PC-9 (cell line): ENCODE measurements at regions not wholly inside any gene's neighbourhood (a gene's known extent, or its start where the extent isn't known, plus 50 kb on each side); places are given as distances from the start of the nearest gene placed in this dataset.

Experiments
- BruUV-seq: library from RNA; stranded (reverse); fragments of 400-500 nt; replicated peaks from 2 replicates; lab custom pipeline; 2021; lab: Mats Ljungman, UMichigan
- CTCF ChIA-PET: fragments of 300-600 bp; sonication (Branson Sonifier 250); formaldehyde crosslinking; loops from one replicate; lab custom pipeline; 2022; ENCODE audit warnings: antibody characterized with exemption; lab: Charles Lee
- POLR2A ChIA-PET: fragments of 300-600 bp; sonication (Branson Sonifier 250); formaldehyde crosslinking; loops from one replicate; lab custom pipeline; 2022; ENCODE audit warnings: antibody characterized with exemption; ENCODE audit not compliant: unreplicated experiment; lab: Charles Lee
- DNase-seq, 2 experiments: peaks; one replicate each; pipeline versions ENCODE4 v3.0.0 to v3.0.0-alpha.2; 2015 to 2022; ENCODE audit warnings: mixed read lengths in 1 of 2
- H2AFZ ChIP-seq: fragments of 200-600 bp; sonication (generic); 2 replicates; pipeline ENCODE4 v1.8.1; 2017; ENCODE audit warnings: antibody characterized with exemption
- H3F3A ChIP-seq: fragments of 200-600 bp; sonication (generic); 2 replicates; pipeline ENCODE4 v1.8.1; 2017; ENCODE audit warnings: antibody characterized with exemption, mild to moderate bottlenecking, low read depth; ENCODE audit not compliant: insufficient read depth
- H3K27ac ChIP-seq: fragments of 200-600 bp; sonication (generic); 2 replicates; pipeline ENCODE4 v1.6.1; 2016; ENCODE audit warnings: mixed run types
- H3K27me3 ChIP-seq: fragments of 200-600 bp; sonication (generic); 2 replicates; pipeline ENCODE4 v1.6.1; 2016; ENCODE audit warnings: low read depth, mixed run types; ENCODE audit not compliant: insufficient read depth
- H3K36me3 ChIP-seq: fragments of 200-600 bp; sonication (generic); 2 replicates; pipeline ENCODE4 v1.6.1; 2016; ENCODE audit warnings: low read depth, mixed run types
- H3K4me1 ChIP-seq: fragments of 200-600 bp; sonication (generic); replicated peaks from 2 replicates; pipeline ENCODE4 v1.6.1; 2016; ENCODE audit warnings: mixed run types; ENCODE audit not compliant: insufficient read depth
- H3K4me2 ChIP-seq: fragments of 200-600 bp; sonication (generic); 2 replicates; pipeline ENCODE4 v1.6.1; 2017; ENCODE audit warnings: mixed run types
- H3K4me3 ChIP-seq: fragments of 200-600 bp; sonication (generic); 2 replicates; pipeline ENCODE4 v1.6.1; 2016; ENCODE audit warnings: mixed run types
- H3K79me2 ChIP-seq: fragments of 200-600 bp; sonication (generic); 2 replicates; pipeline ENCODE4 v1.6.1; 2017; ENCODE audit warnings: low read depth, mixed run types
- H3K9me2 ChIP-seq: fragments of 200-600 bp; sonication (generic); 2 replicates; pipeline ENCODE4 v1.8.1; 2017; ENCODE audit warnings: mild to moderate bottlenecking; ENCODE audit not compliant: insufficient read depth
- H3K9me3 ChIP-seq: fragments of 200-600 bp; sonication (generic); 2 replicates; pipeline ENCODE4 v1.8.1; 2016; ENCODE audit warnings: low read depth; ENCODE audit not compliant: insufficient read depth
- H4K20me1 ChIP-seq: fragments of 200-600 bp; sonication (generic); 2 replicates; pipeline ENCODE4 v1.8.1; 2017; ENCODE audit not compliant: insufficient read depth
- EZH2 ChIP-seq: fragments of 200-600 bp; sonication (generic); IDR thresholded peaks from 2 replicates; pipeline ENCODE4 v1.8.0; 2017; ENCODE audit warnings: antibody characterized with exemption, low read depth
- intact Hi-C: fragments of 100-400 bp; cut with micrococcal nuclease; formaldehyde crosslinking; loops from one replicate; pipeline ENCODE4 v1.10.0; 2022; ENCODE audit not compliant: unreplicated experiment
- TF ChIP-seq, protein P1 (sequence below): fragments of 200-600 bp; sonication (generic); conservative IDR thresholded peaks from 2 replicates; pipeline ENCODE4 v1.6.1; 2017; ENCODE audit warnings: mixed run types, antibody characterized with exemption, mild to moderate bottlenecking, moderate library complexity

DNA sequence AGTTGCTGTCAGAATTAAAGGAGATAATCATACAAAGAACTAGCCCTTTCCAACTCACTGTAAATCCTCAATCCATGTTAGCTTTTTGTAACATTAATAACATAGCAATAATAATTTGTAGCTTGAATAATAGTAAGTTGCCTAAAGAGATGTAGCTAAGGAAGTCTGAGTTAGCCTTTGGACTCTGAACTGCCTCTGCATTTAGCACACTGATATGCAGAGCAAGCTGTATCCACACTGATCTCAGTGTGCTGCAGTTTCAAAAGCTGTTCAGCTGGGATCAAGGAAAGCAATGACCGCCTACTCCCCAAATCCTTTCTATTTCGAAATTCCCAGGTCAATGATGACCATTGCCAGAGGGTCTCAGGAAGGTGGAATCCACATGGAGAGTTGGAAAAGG is 99.3 kb upstream of the IFNG-AS1 start:
- intact Hi-C loops: no loop called here
- Histone ChIP-seq H3K79me2 (no peaks in the 10 kb centered on the region), H3K9me2 (no peaks in the 10 kb centered on the region), H3F3A (no peaks in the 10 kb centered on the region), H4K20me1 (no peaks in the 10 kb centered on the region), H3K27ac (no peak overlapping the region), H2AFZ (no peak overlapping the region), H3K27me3 (no peaks in the 10 kb centered on the region), H3K4me2 (no peak overlapping the region), H3K4me3 (no peak overlapping the region), H3K36me3 (no peaks in the 10 kb centered on the region), H3K9me3 (no peaks in the 10 kb centered on the region), H3K4me1 (0 out of 2 replicates have a peak, but pooled peaks cover 5% of the 10 kb centered on the region)
- no TSS peak for BruUV-seq
- CTCF ChIA-PET: no interaction called here
- no peak for DNase-seq
- TF ChIP-seq, protein P1, sequence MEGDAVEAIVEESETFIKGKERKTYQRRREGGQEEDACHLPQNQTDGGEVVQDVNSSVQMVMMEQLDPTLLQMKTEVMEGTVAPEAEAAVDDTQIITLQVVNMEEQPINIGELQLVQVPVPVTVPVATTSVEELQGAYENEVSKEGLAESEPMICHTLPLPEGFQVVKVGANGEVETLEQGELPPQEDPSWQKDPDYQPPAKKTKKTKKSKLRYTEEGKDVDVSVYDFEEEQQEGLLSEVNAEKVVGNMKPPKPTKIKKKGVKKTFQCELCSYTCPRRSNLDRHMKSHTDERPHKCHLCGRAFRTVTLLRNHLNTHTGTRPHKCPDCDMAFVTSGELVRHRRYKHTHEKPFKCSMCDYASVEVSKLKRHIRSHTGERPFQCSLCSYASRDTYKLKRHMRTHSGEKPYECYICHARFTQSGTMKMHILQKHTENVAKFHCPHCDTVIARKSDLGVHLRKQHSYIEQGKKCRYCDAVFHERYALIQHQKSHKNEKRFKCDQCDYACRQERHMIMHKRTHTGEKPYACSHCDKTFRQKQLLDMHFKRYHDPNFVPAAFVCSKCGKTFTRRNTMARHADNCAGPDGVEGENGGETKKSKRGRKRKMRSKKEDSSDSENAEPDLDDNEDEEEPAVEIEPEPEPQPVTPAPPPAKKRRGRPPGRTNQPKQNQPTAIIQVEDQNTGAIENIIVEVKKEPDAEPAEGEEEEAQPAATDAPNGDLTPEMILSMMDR: no peak
- no peak for TF ChIP-seq EZH2
- POLR2A ChIA-PET: no interaction called here

DNA sequence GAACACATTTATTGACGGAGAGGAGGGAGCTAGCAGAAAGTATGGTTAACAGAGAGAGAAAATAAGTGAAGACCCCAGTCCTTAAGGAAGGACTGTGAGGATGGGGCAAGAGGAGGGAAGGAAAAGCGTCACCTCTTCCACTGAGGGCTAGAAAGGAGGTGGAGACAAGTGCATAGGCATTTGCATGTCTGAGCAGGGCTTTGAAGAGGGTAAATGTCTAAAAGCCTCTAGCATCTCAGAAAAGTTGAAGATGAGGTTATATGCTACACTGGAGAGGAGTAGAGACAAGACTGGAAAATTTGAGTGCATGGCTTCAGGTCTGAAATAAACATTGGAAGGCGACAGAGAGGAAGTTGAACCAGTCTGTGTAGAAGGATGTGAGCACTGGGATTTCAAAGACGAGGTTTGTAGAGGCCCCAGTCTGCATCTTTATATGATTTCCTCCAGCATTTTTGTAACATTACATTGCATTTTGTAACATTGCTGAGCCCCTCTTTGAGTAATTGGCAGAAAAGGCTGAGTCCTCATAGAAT is 98.5 kb upstream of the IFNG-AS1 start:
- no peak overlapping the region for H2AFZ ChIP-seq
- BruUV-seq: no TSS peak
- TF ChIP-seq EZH2: no peak
- TF ChIP-seq, protein P1: no peak
- no peaks in the 10 kb centered on the region for H3F3A ChIP-seq
- intact Hi-C loops: no loop called here
- no peaks in the 10 kb centered on the region for H3K79me2 ChIP-seq
- H3K4me3 ChIP-seq: no peak overlapping the region
- H3K36me3 ChIP-seq: no peaks in the 10 kb centered on the region
- no peaks in the 10 kb centered on the region; the same call in 1 of the 2 replicates for H3K9me2 ChIP-seq
- no peak overlapping the region for H3K4me2 ChIP-seq
- H4K20me1 ChIP-seq: no peaks in the 10 kb centered on the region
- no peak overlapping the region for H3K27ac ChIP-seq
- POLR2A ChIA-PET: interaction anchor here (0.6 to 0.7 kb wide), 2 partner anchors 105 to 348 kb away, joined by 3 to 6 read pairs; no protein-coding TSS in a partner anchor
- CTCF ChIA-PET: interaction anchor here (0.7 kb wide), 1 partner anchor 144 kb away, joined by 4 read pairs; no protein-coding TSS in a partner anchor
- no peaks in the 10 kb centered on the region for H3K27me3 ChIP-seq
- H3K4me1 ChIP-seq: 0 out of 2 replicates have a peak, but pooled peaks cover 5% of the 10 kb centered on the region
- no peaks in the 10 kb centered on the region for H3K9me3 ChIP-seq
- no peak for DNase-seq

DNA sequence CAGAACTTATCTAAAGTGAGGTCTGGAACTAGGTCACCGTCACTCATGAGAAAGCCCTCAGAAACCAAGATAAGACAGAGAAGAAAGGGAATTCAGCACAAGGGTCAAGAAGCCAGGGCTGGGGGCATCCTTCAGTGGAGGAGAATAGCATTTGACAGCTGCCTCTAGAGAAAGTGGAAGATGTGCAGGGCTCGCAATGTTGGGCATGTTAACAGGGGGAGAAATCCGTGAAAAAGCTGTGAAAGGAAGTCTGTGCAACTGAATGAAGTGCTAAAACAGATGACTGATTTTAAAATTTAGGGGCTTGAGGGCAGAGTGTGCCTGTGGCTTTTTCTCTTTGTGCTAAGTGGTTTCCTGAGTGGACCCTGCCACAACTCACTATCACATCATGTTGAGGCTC is 97.7 kb upstream of the IFNG-AS1 start:
- H3K27ac ChIP-seq: no peak overlapping the region
- no peaks in the 10 kb centered on the region for H3K9me3 ChIP-seq
- POLR2A ChIA-PET: no interaction called here
- no peaks in the 10 kb centered on the region for H4K20me1 ChIP-seq
- H3F3A ChIP-seq: no peaks in the 10 kb centered on the region
- no peak overlapping the region for H3K4me3 ChIP-seq
- no peaks in the 10 kb centered on the region; the same call in 1 of the 2 replicates for H3K9me2 ChIP-seq
- no peaks in the 10 kb centered on the region for H3K79me2 ChIP-seq
- no peak for TF ChIP-seq EZH2
- TF ChIP-seq, protein P1: no peak
- DNase-seq: no peak
- H3K4me2 ChIP-seq: no peak overlapping the region
- BruUV-seq: no TSS peak
- intact Hi-C loops: no loop called here
- H3K36me3 ChIP-seq: no peaks in the 10 kb centered on the region
- no peaks in the 10 kb centered on the region for H3K27me3 ChIP-seq
- 0 out of 2 replicates have a peak, but pooled peaks cover 5% of the 10 kb centered on the region for H3K4me1 ChIP-seq
- CTCF ChIA-PET: no interaction called here
- no peak overlapping the region for H2AFZ ChIP-seq
